ENCODE measurements at regions not wholly inside any gene's neighbourhood (a gene's known extent, or its start where the extent isn't known, plus 50 kb on each side); places are given as distances from the start of the nearest gene placed in this dataset.

DNA sequence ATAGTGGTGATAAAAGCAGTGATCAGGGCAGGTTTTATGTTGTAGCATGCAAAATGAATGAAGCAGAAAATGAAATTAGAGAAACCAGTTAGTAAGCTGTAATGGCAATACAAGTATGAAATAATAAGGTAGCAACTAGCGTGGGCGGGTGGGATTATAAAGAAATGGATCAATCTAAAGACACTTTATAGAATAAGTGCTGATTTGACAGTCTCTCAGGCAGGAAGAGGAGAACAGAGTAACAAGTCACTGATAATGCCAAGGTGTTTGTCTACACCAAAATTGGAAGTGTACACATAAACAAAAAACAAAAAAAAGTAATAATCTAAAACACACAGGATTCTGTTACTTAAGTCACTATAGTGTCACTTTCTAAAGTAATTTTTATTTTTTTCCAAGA lies 51.0 kb upstream of the PCBP1 start:
- no peak for DNase-seq (ENCODE audit: low spot score)
- intact Hi-C loops (cut with DNase I) = no loop called here

DNA sequence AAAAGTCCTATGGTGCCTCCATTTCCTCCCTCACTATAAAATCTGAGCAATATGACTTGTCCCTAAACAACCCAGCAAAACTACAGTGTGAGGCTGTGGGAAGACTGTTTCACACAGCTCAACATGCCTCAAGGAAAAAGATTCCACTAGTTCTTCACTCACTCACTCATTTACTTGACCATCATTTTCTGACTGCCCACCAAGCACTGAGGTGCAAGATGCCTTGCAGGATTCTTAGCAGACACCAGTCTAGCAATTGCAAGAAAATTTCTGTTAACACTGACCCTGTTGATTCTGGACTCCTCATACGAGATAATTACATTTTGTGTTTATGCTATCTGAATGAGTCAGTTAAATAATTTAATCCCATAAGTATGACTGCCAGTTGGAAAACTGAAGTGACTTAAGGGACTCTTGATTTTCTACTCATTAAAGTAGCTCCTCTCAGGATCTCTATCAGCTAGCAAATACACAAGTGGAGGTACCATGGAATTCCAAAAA lies 51.9 kb upstream of the PCBP1 start:
- DNase-seq (ENCODE audit: low spot score) = no peak
- intact Hi-C loops (cut with DNase I) = no loop called here

DNA sequence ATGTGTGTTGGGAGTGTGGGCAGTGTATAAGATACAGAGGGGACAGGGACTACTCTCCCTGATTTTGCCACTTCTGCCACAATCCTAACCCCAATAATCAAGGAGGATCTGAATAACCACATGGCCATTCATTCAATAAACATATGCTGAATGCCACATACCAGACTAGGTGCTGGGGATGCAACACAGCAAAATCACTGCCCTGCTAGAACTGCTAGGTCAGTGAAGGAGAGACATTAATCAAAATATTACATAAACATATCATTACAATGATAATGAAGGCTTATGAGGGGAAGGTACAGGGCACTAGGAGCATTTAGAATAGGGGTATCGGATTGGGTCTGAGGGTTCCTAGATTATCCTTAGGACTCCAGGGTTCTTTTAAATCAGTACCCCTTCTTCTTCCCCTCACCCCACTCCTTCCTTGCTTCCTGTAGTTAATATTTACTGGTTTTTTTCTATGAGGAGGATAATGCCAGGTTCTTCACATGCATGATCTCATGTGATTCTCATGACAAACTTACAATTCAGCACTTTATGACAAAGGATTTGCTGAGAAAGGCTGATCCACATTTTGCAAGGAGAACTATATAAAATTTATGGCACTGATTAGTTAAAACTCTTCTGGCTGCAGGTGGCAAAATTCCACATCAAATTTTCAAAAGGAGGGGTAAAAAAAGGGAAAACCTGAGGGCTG lies 56.4 kb upstream of the PCBP1 start:
- intact Hi-C loops (cut with DNase I) = no loop called here
- no peak for DNase-seq (ENCODE audit: low spot score)

DNA sequence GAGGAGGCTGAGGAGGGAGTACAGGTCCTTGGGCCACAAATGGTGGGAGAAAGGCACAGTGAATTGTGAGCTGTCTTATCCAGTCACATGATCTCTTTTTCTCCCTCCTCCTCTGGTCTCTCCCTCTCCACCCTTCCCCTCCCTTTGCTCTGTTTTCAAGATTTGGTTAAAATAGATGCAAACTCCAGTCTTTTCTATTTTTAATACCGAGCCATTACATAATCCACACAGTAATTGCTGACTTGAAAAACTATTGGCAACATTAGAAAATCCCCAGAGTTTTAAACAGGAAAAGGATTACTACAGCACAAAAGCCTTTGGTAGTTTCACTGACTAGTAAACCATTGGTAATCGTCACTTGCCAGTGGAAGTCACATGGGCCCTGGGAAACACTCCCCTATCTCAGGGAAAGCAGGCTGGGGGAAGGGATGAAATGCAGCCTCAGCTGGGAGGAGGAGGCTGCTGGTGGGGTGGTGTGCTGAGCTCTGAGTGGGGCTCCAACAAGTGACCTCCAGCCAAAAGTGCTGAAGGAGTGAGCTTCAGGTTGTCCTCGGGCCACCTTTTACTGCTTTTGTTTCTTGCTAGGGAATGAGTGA lies 57.4 kb upstream of the PCBP1 start:
- intact Hi-C loops (cut with DNase I) = no loop called here
- peak; percentile 90 for DNase-seq (ENCODE audit: low spot score)

DNA sequence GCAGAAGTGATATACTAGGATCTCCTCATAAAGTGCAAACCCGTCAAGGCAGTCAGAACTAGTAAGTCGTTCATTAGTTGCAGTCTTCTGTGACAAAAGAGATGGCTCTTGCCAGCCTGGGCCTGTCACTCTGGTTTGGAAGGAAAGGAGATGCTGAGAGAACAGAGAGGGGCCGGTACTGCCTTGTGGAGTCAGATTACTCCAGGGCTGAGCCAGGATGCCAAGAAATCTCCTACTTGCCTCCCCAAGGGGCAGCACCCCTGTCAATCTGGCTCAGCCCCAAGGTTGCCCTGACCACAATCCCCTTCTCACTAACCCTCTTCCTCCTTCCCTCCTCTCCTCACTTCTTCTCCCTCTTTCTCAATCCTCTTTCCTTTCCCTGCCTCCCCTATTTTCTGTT lies 62.9 kb upstream of the ASPRV1 start:
- intact Hi-C loops (cut with DNase I) = no loop called here
- DNase-seq (ENCODE audit: low spot score) = no peak

DNA sequence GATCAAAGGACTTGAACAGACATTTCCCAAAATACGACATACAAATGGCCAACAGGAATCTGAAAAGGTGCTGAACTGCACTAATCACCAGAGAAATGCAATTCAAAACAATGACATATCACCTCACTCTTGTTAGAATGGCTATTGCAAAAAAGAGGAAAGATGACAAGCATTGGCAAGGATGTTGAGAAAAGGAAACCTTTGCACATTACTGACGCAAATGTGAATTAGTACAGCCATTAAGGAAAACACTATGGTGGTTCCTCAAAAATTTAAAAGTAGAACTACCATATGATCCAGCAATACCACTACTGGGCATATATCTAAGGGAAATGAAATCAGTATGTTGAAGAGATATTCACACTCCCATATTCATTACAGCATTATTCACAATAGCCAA lies 57.7 kb upstream of the ASPRV1 start:
- no peak for DNase-seq (ENCODE audit: low spot score)
- intact Hi-C loops (cut with DNase I) = no loop called here

DNA sequence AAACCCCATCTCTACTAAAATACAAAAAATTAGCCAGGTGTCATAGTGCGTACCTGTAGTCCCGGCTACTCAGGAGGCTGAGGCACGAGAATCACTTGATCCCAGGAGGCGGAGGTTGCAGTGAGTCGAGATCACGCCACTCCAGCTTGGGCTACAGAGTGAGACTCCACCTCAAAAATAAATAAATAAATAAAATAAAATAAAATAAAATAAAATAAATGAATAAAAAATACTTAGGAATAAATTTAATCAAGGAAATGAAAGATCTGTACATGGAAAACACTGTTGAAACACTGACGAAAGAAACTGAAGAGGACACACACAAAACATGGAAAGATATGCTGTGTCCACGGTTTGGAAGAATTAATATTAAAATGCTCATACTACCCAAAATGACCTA lies 56.5 kb upstream of the ASPRV1 start:
- intact Hi-C loops (cut with DNase I) = no loop called here
- no peak for DNase-seq (ENCODE audit: low spot score)

DNA sequence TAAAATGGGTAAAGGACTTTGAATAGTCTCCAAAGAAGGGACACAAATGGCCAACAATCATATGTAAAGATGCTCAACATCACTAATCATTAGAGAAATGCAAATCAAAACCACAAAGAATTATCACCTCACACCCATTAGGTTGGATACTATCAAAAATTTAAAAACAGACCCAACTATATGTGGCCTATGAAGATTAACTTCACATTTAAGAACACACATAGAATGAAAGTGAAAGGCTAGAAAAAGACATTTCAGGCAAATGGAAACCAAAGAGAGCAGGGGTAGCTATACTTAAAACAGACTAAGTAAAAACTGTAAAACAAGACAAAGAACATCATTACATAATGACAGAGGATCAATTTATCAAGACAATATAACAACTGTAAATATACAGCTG lies 53.5 kb upstream of the ASPRV1 start:
- DNase-seq (ENCODE audit: low spot score) = no peak
- intact Hi-C loops (cut with DNase I) = no loop called here

DNA sequence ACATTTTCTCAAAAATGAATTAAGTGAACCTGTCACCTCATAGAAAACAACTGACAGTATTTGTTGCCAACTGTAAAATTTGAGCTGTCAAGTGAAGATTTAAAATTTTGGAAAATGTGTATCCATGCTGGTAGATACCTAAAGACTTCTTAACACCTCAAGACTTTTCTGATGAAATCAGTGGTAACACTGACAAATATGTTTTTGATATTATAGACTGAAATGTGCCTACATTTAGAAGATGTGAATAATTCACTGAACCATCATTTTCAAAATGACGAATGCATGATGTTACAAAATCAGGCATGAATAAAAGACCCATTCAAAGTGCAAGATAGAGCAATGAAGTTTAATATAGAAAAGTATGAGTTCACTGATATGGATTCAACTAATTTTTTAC lies 51.5 kb upstream of the ASPRV1 start:
- intact Hi-C loops (cut with DNase I) = no loop called here
- DNase-seq (ENCODE audit: low spot score) = no peak

DNA sequence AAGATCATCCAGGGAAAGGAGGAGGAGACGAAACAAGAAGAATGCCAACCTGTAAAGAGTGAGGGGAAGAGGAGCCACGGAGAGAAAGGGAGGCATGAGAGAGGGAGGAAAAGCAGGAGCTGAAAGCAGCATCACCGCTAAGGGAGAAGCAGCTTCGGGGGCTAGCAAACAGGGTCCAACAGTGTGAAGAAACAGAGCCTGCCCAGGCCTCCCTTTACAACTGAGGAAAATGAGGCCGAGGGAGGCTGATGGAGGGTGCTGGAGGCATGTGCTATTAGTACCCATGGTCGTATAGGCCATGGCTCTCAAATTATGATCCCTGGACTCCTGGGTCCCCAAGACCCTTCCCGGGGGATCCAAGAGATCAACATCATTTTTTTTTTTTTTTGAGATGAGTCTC lies 50.4 kb upstream of the ASPRV1 start:
- intact Hi-C loops (cut with DNase I) = no loop called here
- no peak for DNase-seq (ENCODE audit: low spot score)

DNA sequence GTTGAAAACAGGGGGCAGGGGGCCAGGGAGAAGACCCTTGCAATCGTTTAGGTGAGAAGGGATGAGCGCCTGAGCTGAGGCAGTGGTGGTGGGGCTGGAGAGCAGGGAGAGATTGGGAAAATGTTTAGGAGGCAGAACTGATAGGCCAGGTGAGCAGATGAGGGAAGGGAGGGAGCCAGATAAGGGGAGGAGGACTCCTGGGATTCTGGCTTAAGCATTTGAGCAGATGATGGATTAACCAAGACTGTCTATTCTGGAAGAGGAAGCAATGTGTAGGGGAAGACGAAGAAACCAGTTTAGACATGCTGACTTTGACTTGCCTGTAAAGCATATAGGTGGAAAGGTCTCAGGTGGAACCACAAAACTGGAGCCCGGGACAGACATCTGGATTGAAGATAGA lies 49.9 kb upstream of the ASPRV1 start:
- intact Hi-C loops (cut with DNase I) = no loop called here

More for the DNA sequence above, 49.9 kb upstream of the ASPRV1 start:
- DNase-seq (ENCODE audit: low spot score) = no peak

Data from cardiac septum (tissue), 1 donor.